ENCODE measurements at regions not wholly inside any gene's neighbourhood (a gene's known extent, or its start where the extent isn't known, plus 50 kb on each side); places are given as distances from the start of the nearest gene placed in this dataset.
"Not testable (repeated sequence)": the region's sequence is repeated elsewhere in the genome, so short reads cannot be mapped to it uniquely, and the experiment has no call there.

- H3K9me3 ChIP-seq, result no peaks in the 10 kb centered on the region
- DNase-seq, result no peak
- no peaks in the 10 kb centered on the region for H3K27me3 ChIP-seq
- H3K27ac ChIP-seq, result no peak overlapping the region
- intact Hi-C loops (cut with DNase I), result no loop called here
- no peak for TF ChIP-seq CTCF (IDR thresholded peaks at IDR 0.05)
- TF ChIP-seq POLR2A (IDR thresholded peaks at IDR 0.05), result no peak
- no peaks in the 10 kb centered on the region for H3K36me3 ChIP-seq
- H3K4me1 ChIP-seq, result no peaks in the 10 kb centered on the region
- no peak overlapping the region for H3K4me3 ChIP-seq
These were observed 179.2 kb upstream of the AGTR1 start for GRCh38 chr3:148518520-148518919.

- intact Hi-C loops (cut with DNase I); H3K9me3 ChIP-seq; H3K4me3 ChIP-seq; H3K36me3 ChIP-seq; H3K27me3 ChIP-seq; DNase-seq; H3K4me1 ChIP-seq; H3K27ac ChIP-seq: not testable (repeated sequence)
- 0 to 77% methylated on average over 1 to 11 of the region's 13 CpGs for WGBS, 2 donors
These were observed 172.1 kb upstream of the AGTR1 start for GRCh38 chr3:148525621-148526020.

GRCh38 chr3:148528024-148528423, 169.7 kb upstream of the AGTR1 start:
- intact Hi-C loops (cut with DNase I), result no loop called here
- TF ChIP-seq CTCF (IDR thresholded peaks at IDR 0.05) (no peak), POLR2A (IDR thresholded peaks at IDR 0.05) (no peak)
- Histone ChIP-seq H3K27ac (no peak overlapping the region), H3K9me3 (no peaks in the 10 kb centered on the region), H3K4me3 (no peak overlapping the region), H3K36me3 (no peaks in the 10 kb centered on the region), H3K27me3 (peaks cover 0 to 3% (median 0%) of the 10 kb centered on the region in 4 donors), H3K4me1 (no peaks in the 10 kb centered on the region)
- DNase-seq, result no peak

GRCh38 chr3:148531836-148532235, 165.9 kb upstream of the AGTR1 start:
- WGBS, 2 donors, result 74 to 77% methylated on average over 2 of the region's 2 CpGs
- no peak overlapping the region for H3K27ac ChIP-seq
- no peaks in the 10 kb centered on the region for H3K36me3 ChIP-seq
- H3K9me3 ChIP-seq, result no peaks in the 10 kb centered on the region
- no peak for DNase-seq
- peaks cover 0 to 3% (median 0%) of the 10 kb centered on the region in 4 donors for H3K27me3 ChIP-seq
- H3K4me1 ChIP-seq, result no peaks in the 10 kb centered on the region
- H3K4me3 ChIP-seq, result no peak overlapping the region
- TF ChIP-seq CTCF (IDR thresholded peaks at IDR 0.05) (no peak), POLR2A (IDR thresholded peaks at IDR 0.05) (no peak)
- intact Hi-C loops (cut with DNase I), result no loop called here

- Histone ChIP-seq H3K9me3 (no peaks in the 10 kb centered on the region), H3K4me3 (no peak overlapping the region), H3K36me3 (no peaks in the 10 kb centered on the region), H3K27ac (no peak overlapping the region), H3K27me3 (peaks cover 0 to 3% (median 0%) of the 10 kb centered on the region in 4 donors), H3K4me1 (no peaks in the 10 kb centered on the region)
- 73 to 85% methylated on average over 1 to 2 of the region's 2 CpGs for WGBS, 2 donors
- DNase-seq, result no peak
- TF ChIP-seq CTCF (IDR thresholded peaks at IDR 0.05), result no peak
- no peak for TF ChIP-seq POLR2A (IDR thresholded peaks at IDR 0.05)
- intact Hi-C loops (cut with DNase I), result no loop called here
These were observed 165.4 kb upstream of the AGTR1 start for GRCh38 chr3:148532326-148532725.

GRCh38 chr3:148532774-148533173, 164.9 kb upstream of the AGTR1 start:
- intact Hi-C loops (cut with DNase I), result no loop called here
- 80 to 83% methylated on average over 3 of the region's 3 CpGs for WGBS, 2 donors
- TF ChIP-seq CTCF (IDR thresholded peaks at IDR 0.05) (no peak), POLR2A (IDR thresholded peaks at IDR 0.05) (no peak)

More at GRCh38 chr3:148532774-148533173, 164.9 kb upstream of the AGTR1 start:
- DNase-seq, result no peak
- peaks cover 0 to 3% (median 0%) of the 10 kb centered on the region in 4 donors for H3K27me3 ChIP-seq
- no peaks in the 10 kb centered on the region for H3K4me1 ChIP-seq
- no peaks in the 10 kb centered on the region for H3K36me3 ChIP-seq
- H3K4me3 ChIP-seq, result no peak overlapping the region
- no peak overlapping the region for H3K27ac ChIP-seq
- no peaks in the 10 kb centered on the region for H3K9me3 ChIP-seq

Data from esophagus squamous epithelium (tissue), 5 donors.